GM19397 (cell line): ENCODE measurements at regions not wholly inside any gene's neighbourhood (a gene's known extent, or its start where the extent isn't known, plus 50 kb on each side); places are given as distances from the start of the nearest gene placed in this dataset.
"Not testable (repeated sequence)": the region's sequence is repeated elsewhere in the genome, so short reads cannot be mapped to it uniquely, and the experiment has no call there.

Experiments used
- ATAC-seq: cut with Tn5 transposase; IDR thresholded peaks from one replicate; pipeline ENCODE4 v1.9.1; 2021; ENCODE audit warnings: mild to moderate bottlenecking, moderate library complexity; ENCODE audit not compliant: unreplicated experiment

- not testable (repeated sequence) for ATAC-seq
Observed at GRCh38 chrX:35611562-35611961, 186.6 kb upstream of the MAGEB16 start.

- no peak for ATAC-seq
Observed at GRCh38 chrX:35617836-35618235, 180.3 kb upstream of the MAGEB16 start.

- no peak for ATAC-seq
Observed at GRCh38 chrX:35622040-35622439, 176.1 kb upstream of the MAGEB16 start.

- ATAC-seq, result no peak
Observed at GRCh38 chrX:35622601-35623000, 175.5 kb upstream of the MAGEB16 start.

GRCh38 chrX:35625714-35626113 is 172.4 kb upstream of the MAGEB16 start:
- ATAC-seq, result no peak

- no peak for ATAC-seq
Observed at GRCh38 chrX:35626124-35626523, 172.0 kb upstream of the MAGEB16 start.

- not testable (repeated sequence) for ATAC-seq
Observed at GRCh38 chrX:35635971-35636370, 162.2 kb upstream of the MAGEB16 start.

- ATAC-seq, result no peak
Observed at GRCh38 chrX:35664833-35665232, 133.3 kb upstream of the MAGEB16 start.

- no peak for ATAC-seq
Observed at GRCh38 chrX:35665311-35665710, 132.8 kb upstream of the MAGEB16 start.

- no peak for ATAC-seq
Observed at GRCh38 chrX:35670889-35671288, 127.3 kb upstream of the MAGEB16 start.

- no peak for ATAC-seq
Observed at GRCh38 chrX:35675151-35675550, 123.0 kb upstream of the MAGEB16 start.

GRCh38 chrX:35680940-35681346 is 117.2 kb upstream of the MAGEB16 start:
- no peak for ATAC-seq

GRCh38 chrX:35682476-35682875 is 115.7 kb upstream of the MAGEB16 start:
- ATAC-seq, result no peak

- peak; percentile 51 for ATAC-seq
Observed at GRCh38 chrX:35696760-35697234, 101.3 kb upstream of the MAGEB16 start.

- ATAC-seq, result no peak
Observed at GRCh38 chrX:35699642-35700041, 98.5 kb upstream of the MAGEB16 start.

GRCh38 chrX:35700121-35700520 is 98.0 kb upstream of the MAGEB16 start:
- ATAC-seq, result no peak

GRCh38 chrX:35711281-35711680 is 86.9 kb upstream of the MAGEB16 start:
- ATAC-seq, result no peak

- no peak for ATAC-seq
Observed at GRCh38 chrX:35722128-35722527, 76.0 kb upstream of the MAGEB16 start.

GRCh38 chrX:35726176-35726575 is 72.0 kb upstream of the MAGEB16 start:
- no peak for ATAC-seq

- ATAC-seq, result no peak
Observed at GRCh38 chrX:35728481-35728880, 69.7 kb upstream of the MAGEB16 start.

- no peak for ATAC-seq
Observed at GRCh38 chrX:35733879-35734278, 64.3 kb upstream of the MAGEB16 start.

- no peak for ATAC-seq
Observed at GRCh38 chrX:35741142-35741541, 57.0 kb upstream of the MAGEB16 start.

GRCh38 chrX:35743331-35743730 is 54.8 kb upstream of the MAGEB16 start:
- ATAC-seq, result no peak
